HFFc6 (cell line): ENCODE measurements at regions not wholly inside any gene's neighbourhood (a gene's known extent, or its start where the extent isn't known, plus 50 kb on each side); places are given as distances from the start of the nearest gene placed in this dataset.

Experiments used
- DNase-seq: peaks from one replicate; pipeline ENCODE4 v3.0.0-alpha.2; 2018
- H3K27ac Mint-ChIP-seq: 2 replicates; pipeline ENCODE4 v1.8.0; 2020; ENCODE audit warnings: mild to moderate bottlenecking, mixed read lengths
- H3K27me3 Mint-ChIP-seq: 2 replicates; pipeline ENCODE4 v1.8.0; 2021; ENCODE audit warnings: mild to moderate bottlenecking, moderate library complexity, mixed read lengths; ENCODE audit not compliant: insufficient read depth
- H3K36me3 Mint-ChIP-seq: 2 replicates; pipeline ENCODE4 v1.8.0; 2021; ENCODE audit warnings: low read depth, mixed read lengths
- H3K4me1 Mint-ChIP-seq: 2 replicates; pipeline ENCODE4 v1.8.0; 2020; ENCODE audit warnings: low read depth, mixed read lengths
- H3K4me3 Mint-ChIP-seq: 2 replicates; pipeline ENCODE4 v1.8.0; 2020; ENCODE audit warnings: mild to moderate bottlenecking, moderate library complexity, mixed read lengths
- H3K9me3 Mint-ChIP-seq: 2 replicates; pipeline ENCODE4 v1.8.0; 2020; ENCODE audit warnings: mild to moderate bottlenecking, mixed read lengths
- CTCF ChIP-seq: fragments of 200-600 bp; sonication (generic); IDR thresholded peaks from 2 replicates; pipeline ENCODE4 v1.5.0; 2021; ENCODE audit warnings: antibody characterized with exemption, mild to moderate bottlenecking

GRCh38 chr2:120628248-120628647 lies 107.4 kb upstream of the GLI2 start:
- Mint-ChIP-seq H3K27me3 (peaks cover 5% of the 10 kb centered on the region), H3K4me3 (no peak overlapping the region), H3K9me3 (peaks cover 11% of the 10 kb centered on the region), H3K27ac (no peak overlapping the region), H3K4me1 (peaks cover 23% of the 10 kb centered on the region), H3K36me3 (peaks cover 8% of the 10 kb centered on the region; the same call in 1 of the 2 replicates)
- no peak for DNase-seq
- no peak for TF ChIP-seq CTCF

- peaks cover 11% of the 10 kb centered on the region for H3K9me3 Mint-ChIP-seq
- TF ChIP-seq CTCF, result no peak
- H3K4me1 Mint-ChIP-seq, result peaks cover 25% of the 10 kb centered on the region
Measured at GRCh38 chr2:120629241-120629895, 106.3 kb upstream of the GLI2 start.

GRCh38 chr2:120630031-120630701 lies 105.5 kb upstream of the GLI2 start:
- H3K27ac Mint-ChIP-seq, result no peak overlapping the region
- TF ChIP-seq CTCF, result no peak
- H3K9me3 Mint-ChIP-seq, result peaks cover 11% of the 10 kb centered on the region
- DNase-seq, result no peak
- H3K4me3 Mint-ChIP-seq, result no peak overlapping the region
- peaks cover 8% of the 10 kb centered on the region; the same call in 1 of the 2 replicates for H3K36me3 Mint-ChIP-seq
- H3K27me3 Mint-ChIP-seq, result peaks cover 5% of the 10 kb centered on the region
- peaks cover 28% of the 10 kb centered on the region for H3K4me1 Mint-ChIP-seq

More at GRCh38 chr2:120629241-120629895, 106.3 kb upstream of the GLI2 start:
- H3K27ac Mint-ChIP-seq, result no peak overlapping the region
- H3K27me3 Mint-ChIP-seq, result peaks cover 5% of the 10 kb centered on the region
- DNase-seq, result no peak
- H3K4me3 Mint-ChIP-seq, result no peak overlapping the region
- peaks cover 8% of the 10 kb centered on the region; the same call in 1 of the 2 replicates for H3K36me3 Mint-ChIP-seq

GRCh38 chr2:120631236-120631635 lies 104.4 kb upstream of the GLI2 start:
- H3K4me3 Mint-ChIP-seq, result no peak overlapping the region
- no peak overlapping the region for H3K27ac Mint-ChIP-seq
- no peak for DNase-seq
- peaks cover 11% of the 10 kb centered on the region for H3K9me3 Mint-ChIP-seq
- peaks cover 28% of the 10 kb centered on the region for H3K4me1 Mint-ChIP-seq
- H3K27me3 Mint-ChIP-seq, result peaks cover 4% of the 10 kb centered on the region
- no peak for TF ChIP-seq CTCF
- H3K36me3 Mint-ChIP-seq, result peaks cover 8% of the 10 kb centered on the region; the same call in 1 of the 2 replicates

- Mint-ChIP-seq H3K4me1 (peaks cover 28% of the 10 kb centered on the region), H3K36me3 (peaks cover 8% of the 10 kb centered on the region; the same call in 1 of the 2 replicates), H3K27ac (no peak overlapping the region), H3K4me3 (no peak overlapping the region), H3K27me3 (peaks cover 4% of the 10 kb centered on the region), H3K9me3 (peaks cover 11% of the 10 kb centered on the region)
- TF ChIP-seq CTCF, result no peak
- no peak for DNase-seq
Measured at GRCh38 chr2:120631724-120632123, 103.9 kb upstream of the GLI2 start.
